ENCODE measurements at regions not wholly inside any gene's neighbourhood (a gene's known extent, or its start where the extent isn't known, plus 50 kb on each side); places are given as distances from the start of the nearest gene placed in this dataset.
"Not testable (repeated sequence)": the region's sequence is repeated elsewhere in the genome, so short reads cannot be mapped to it uniquely, and the experiment has no call there.

- no peaks in the 10 kb centered on the region for H4K20me1 ChIP-seq (ENCODE audit: insufficient read depth)
- no peak overlapping the region for H3K4me3 ChIP-seq
- WGBS, 2 experiments (ENCODE audit: low coverage in 1 of 2, low lambda C conversion rate in 2 of 2, missing lambda C conversion rate in 2 of 2): 16 to 27% methylated on average over 2 of the region's 2 CpGs
- no peak overlapping the region for H3K27ac ChIP-seq
- TF ChIP-seq EZH2 (IDR thresholded peaks at IDR 0.05; ENCODE audit: insufficient read depth, poor library complexity, severe bottlenecking): no peak
- no peak for TF ChIP-seq EZH2phosphoT487 (IDR thresholded peaks at IDR 0.05; ENCODE audit: insufficient read depth, low read depth)
- in situ Hi-C loops (cut with MboI): no loop called here
- H3F3A ChIP-seq (ENCODE audit: insufficient read depth): no peaks in the 10 kb centered on the region
- no peaks in the 10 kb centered on the region for H3K79me2 ChIP-seq (ENCODE audit: insufficient read depth)
- no peaks in the 10 kb centered on the region for H3K9me2 ChIP-seq (ENCODE audit: insufficient read depth)
- H3K27me3 ChIP-seq (replicated peaks; ENCODE audit: insufficient read depth): no peaks in the 10 kb centered on the region
- H3K36me3 ChIP-seq (ENCODE audit: low read depth): no peaks in the 10 kb centered on the region
- no peak overlapping the region for H3K4me2 ChIP-seq (ENCODE audit: unreplicated experiment)
- H3K4me1 ChIP-seq (ENCODE audit: insufficient read depth): no peaks in the 10 kb centered on the region
- DNase-seq: no peak
- no peak overlapping the region for H2AFZ ChIP-seq
- no peaks in the 10 kb centered on the region for H3K9me3 ChIP-seq (ENCODE audit: low read depth)
- H3K9ac ChIP-seq: no peak overlapping the region
Observed at GRCh38 chr3:81086348-81086747, 675.1 kb downstream of the GBE1 start.

- no peaks in the 10 kb centered on the region for H4K20me1 ChIP-seq (ENCODE audit: insufficient read depth)
- no peaks in the 10 kb centered on the region for H3F3A ChIP-seq (ENCODE audit: insufficient read depth)
- no peak overlapping the region for H3K4me2 ChIP-seq (ENCODE audit: unreplicated experiment)
- H3K9ac ChIP-seq: no peak overlapping the region
- H3K27ac ChIP-seq: no peak overlapping the region
- no peak overlapping the region for H3K4me3 ChIP-seq
- H2AFZ ChIP-seq: no peak overlapping the region
- in situ Hi-C loops (cut with MboI): no loop called here
- DNase-seq: no peak
- H3K27me3 ChIP-seq (replicated peaks; ENCODE audit: insufficient read depth): no peaks in the 10 kb centered on the region
- WGBS, 2 experiments (ENCODE audit: low coverage in 1 of 2, low lambda C conversion rate in 2 of 2, missing lambda C conversion rate in 2 of 2): 53% methylated on average over 5 of the region's 5 CpGs
- H3K9me2 ChIP-seq (ENCODE audit: insufficient read depth): no peaks in the 10 kb centered on the region
- H3K4me1 ChIP-seq (ENCODE audit: insufficient read depth): no peaks in the 10 kb centered on the region
- H3K79me2 ChIP-seq (ENCODE audit: insufficient read depth): no peaks in the 10 kb centered on the region
- H3K9me3 ChIP-seq (ENCODE audit: low read depth): no peaks in the 10 kb centered on the region
- no peaks in the 10 kb centered on the region for H3K36me3 ChIP-seq (ENCODE audit: low read depth)
- no peak for TF ChIP-seq EZH2phosphoT487 (IDR thresholded peaks at IDR 0.05; ENCODE audit: insufficient read depth, low read depth)
Observed at GRCh38 chr3:81080608-81081007, 680.8 kb downstream of the GBE1 start.

- Histone ChIP-seq H3K9me3 (ENCODE audit: low read depth) (no peaks in the 10 kb centered on the region), H3K79me2 (ENCODE audit: insufficient read depth) (no peaks in the 10 kb centered on the region), H3K36me3 (ENCODE audit: low read depth) (no peaks in the 10 kb centered on the region), H3K4me3 (no peak overlapping the region), H4K20me1 (ENCODE audit: insufficient read depth) (no peaks in the 10 kb centered on the region), H3K9me2 (ENCODE audit: insufficient read depth) (no peaks in the 10 kb centered on the region), H3F3A (ENCODE audit: insufficient read depth) (no peaks in the 10 kb centered on the region), H3K27ac (no peak overlapping the region), H3K4me1 (ENCODE audit: insufficient read depth) (no peaks in the 10 kb centered on the region), H2AFZ (no peak overlapping the region), H3K4me2 (ENCODE audit: unreplicated experiment) (no peak overlapping the region), H3K27me3 (replicated peaks; ENCODE audit: insufficient read depth) (no peaks in the 10 kb centered on the region), H3K9ac (no peak overlapping the region)
- 29 to 33% methylated on average over 4 of the region's 4 CpGs for WGBS, 2 experiments (ENCODE audit: low coverage in 1 of 2, low lambda C conversion rate in 2 of 2, missing lambda C conversion rate in 2 of 2)
- in situ Hi-C loops (cut with MboI): no loop called here
- DNase-seq: no peak
- TF ChIP-seq EZH2 (IDR thresholded peaks at IDR 0.05; ENCODE audit: insufficient read depth, poor library complexity, severe bottlenecking) (no peak), EZH2phosphoT487 (IDR thresholded peaks at IDR 0.05; ENCODE audit: insufficient read depth, low read depth) (no peak)
Observed at GRCh38 chr3:81072591-81072990, 688.9 kb downstream of the GBE1 start.

- in situ Hi-C loops (cut with MboI): no loop called here
- Histone ChIP-seq H3K4me2 (ENCODE audit: unreplicated experiment) (no peak overlapping the region), H2AFZ (no peak overlapping the region), H3K79me2 (ENCODE audit: insufficient read depth) (no peaks in the 10 kb centered on the region), H3K27ac (no peak overlapping the region), H3K4me1 (ENCODE audit: insufficient read depth) (no peaks in the 10 kb centered on the region), H3K9me3 (ENCODE audit: low read depth) (no peaks in the 10 kb centered on the region), H3K36me3 (ENCODE audit: low read depth) (no peaks in the 10 kb centered on the region), H3K9me2 (ENCODE audit: insufficient read depth) (no peaks in the 10 kb centered on the region), H4K20me1 (ENCODE audit: insufficient read depth) (no peaks in the 10 kb centered on the region), H3K9ac (no peak overlapping the region), H3K4me3 (no peak overlapping the region), H3K27me3 (replicated peaks; ENCODE audit: insufficient read depth) (no peaks in the 10 kb centered on the region), H3F3A (ENCODE audit: insufficient read depth) (no peaks in the 10 kb centered on the region)
- WGBS, 2 experiments (ENCODE audit: low coverage in 1 of 2, low lambda C conversion rate in 2 of 2, missing lambda C conversion rate in 2 of 2): 14 to 23% methylated on average over 1 of the region's 1 CpG
- TF ChIP-seq EZH2 (IDR thresholded peaks at IDR 0.05; ENCODE audit: insufficient read depth, poor library complexity, severe bottlenecking) (no peak), EZH2phosphoT487 (IDR thresholded peaks at IDR 0.05; ENCODE audit: insufficient read depth, low read depth) (no peak)
- no peak for DNase-seq
Observed at GRCh38 chr3:81068546-81068945, 692.9 kb downstream of the GBE1 start.

- Histone ChIP-seq H3K9ac (no peak overlapping the region), H3K4me1 (ENCODE audit: insufficient read depth) (no peaks in the 10 kb centered on the region), H3K9me3 (ENCODE audit: low read depth) (no peaks in the 10 kb centered on the region), H3K27me3 (replicated peaks; ENCODE audit: insufficient read depth) (no peaks in the 10 kb centered on the region), H4K20me1 (ENCODE audit: insufficient read depth) (no peaks in the 10 kb centered on the region), H3K27ac (no peak overlapping the region), H3K4me3 (no peak overlapping the region), H3K4me2 (ENCODE audit: unreplicated experiment) (no peak overlapping the region), H3K9me2 (ENCODE audit: insufficient read depth) (no peaks in the 10 kb centered on the region), H3F3A (ENCODE audit: insufficient read depth) (no peaks in the 10 kb centered on the region), H3K79me2 (ENCODE audit: insufficient read depth) (no peaks in the 10 kb centered on the region), H3K36me3 (ENCODE audit: low read depth) (no peaks in the 10 kb centered on the region), H2AFZ (no peak overlapping the region)
- no peak for TF ChIP-seq EZH2 (IDR thresholded peaks at IDR 0.05; ENCODE audit: insufficient read depth, poor library complexity, severe bottlenecking)
- no peak for TF ChIP-seq EZH2phosphoT487 (IDR thresholded peaks at IDR 0.05; ENCODE audit: insufficient read depth, low read depth)
- no peak for DNase-seq
- in situ Hi-C loops (cut with MboI): no loop called here
Observed at GRCh38 chr3:81063896-81064295, 697.5 kb downstream of the GBE1 start.

GRCh38 chr3:81051133-81051532 lies 710.3 kb downstream of the GBE1 start:
- H3K9ac ChIP-seq; H3K9me2 ChIP-seq (ENCODE audit: insufficient read depth); H3K27ac ChIP-seq; H3K4me2 ChIP-seq (ENCODE audit: unreplicated experiment); H3K36me3 ChIP-seq (ENCODE audit: low read depth); in situ Hi-C loops (cut with MboI); H4K20me1 ChIP-seq (ENCODE audit: insufficient read depth); H3F3A ChIP-seq (ENCODE audit: insufficient read depth); DNase-seq; H3K27me3 ChIP-seq (replicated peaks; ENCODE audit: insufficient read depth); H3K79me2 ChIP-seq (ENCODE audit: insufficient read depth); H3K9me3 ChIP-seq (ENCODE audit: low read depth); H3K4me1 ChIP-seq (ENCODE audit: insufficient read depth); H3K4me3 ChIP-seq; H2AFZ ChIP-seq: not testable (repeated sequence)
- WGBS, 2 experiments (ENCODE audit: low coverage in 1 of 2, low lambda C conversion rate in 2 of 2, missing lambda C conversion rate in 2 of 2): no CpG with 5 or more reads among the region's 2 CpGs
